HCEC 1CT (cell line): ENCODE measurements at regions not wholly inside any gene's neighbourhood (a gene's known extent, or its start where the extent isn't known, plus 50 kb on each side); places are given as distances from the start of the nearest gene placed in this dataset.

ENCODE experiments used
- DNase-seq: peaks from one replicate; pipeline ENCODE4 v3.0.0-alpha.2; 2017

- DNase-seq, result no peak
These were observed 287.8 kb downstream of the MTRR start for GRCh38 chr5:8156706-8157105.

- no peak for DNase-seq
These were observed 288.4 kb downstream of the MTRR start for GRCh38 chr5:8157320-8157822.

GRCh38 chr5:8176101-8176693 lies 307.2 kb downstream of the MTRR start:
- DNase-seq, result no peak

- no peak for DNase-seq
These were observed 315.6 kb downstream of the MTRR start for GRCh38 chr5:8184455-8185063.

- no peak for DNase-seq
These were observed 316.9 kb downstream of the MTRR start for GRCh38 chr5:8185852-8186251.

- no peak for DNase-seq
These were observed 320.1 kb downstream of the MTRR start for GRCh38 chr5:8188874-8189565.

- DNase-seq, result no peak
These were observed 323.9 kb downstream of the MTRR start for GRCh38 chr5:8192840-8193239.

- DNase-seq, result no peak
These were observed 327.1 kb downstream of the MTRR start for GRCh38 chr5:8196061-8196460.

- no peak for DNase-seq
These were observed 339.4 kb downstream of the MTRR start for GRCh38 chr5:8208307-8208706.

- DNase-seq, result no peak
These were observed 340.6 kb downstream of the MTRR start for GRCh38 chr5:8209500-8209899.

GRCh38 chr5:8213701-8214240 lies 344.8 kb downstream of the MTRR start:
- DNase-seq, result no peak

- no peak for DNase-seq
These were observed 348.0 kb downstream of the MTRR start for GRCh38 chr5:8216921-8217320.

GRCh38 chr5:8226148-8226547 lies 357.2 kb downstream of the MTRR start:
- no peak for DNase-seq

GRCh38 chr5:8227112-8227511 lies 358.2 kb downstream of the MTRR start:
- DNase-seq, result no peak

- DNase-seq, result no peak
These were observed 360.6 kb downstream of the MTRR start for GRCh38 chr5:8229551-8229950.

- DNase-seq, result no peak
These were observed 361.9 kb downstream of the MTRR start for GRCh38 chr5:8230868-8231267.

- no peak for DNase-seq
These were observed 364.5 kb downstream of the MTRR start for GRCh38 chr5:8233479-8233878.

GRCh38 chr5:8234179-8234770 lies 365.3 kb downstream of the MTRR start:
- DNase-seq, result no peak

GRCh38 chr5:8238080-8238479 lies 369.1 kb downstream of the MTRR start:
- no peak for DNase-seq

GRCh38 chr5:8239198-8239597 lies 370.2 kb downstream of the MTRR start:
- no peak for DNase-seq

- DNase-seq, result no peak
These were observed 370.7 kb downstream of the MTRR start for GRCh38 chr5:8239646-8240045.

GRCh38 chr5:8241076-8241475 lies 372.1 kb downstream of the MTRR start:
- no peak for DNase-seq

- DNase-seq, result no peak
These were observed 372.6 kb downstream of the MTRR start for GRCh38 chr5:8241558-8241957.
